Hematopoietic multipotent progenitor cell treated with erythropoietin and hydrocortisone succinate and interleukin-3 and kit ligand, for 4 days (in vitro differentiated cells): ENCODE measurements at regions not wholly inside any gene's neighbourhood (a gene's known extent, or its start where the extent isn't known, plus 50 kb on each side); places are given as distances from the start of the nearest gene placed in this dataset.
"Not testable (repeated sequence)": the region's sequence is repeated elsewhere in the genome, so short reads cannot be mapped to it uniquely, and the experiment has no call there.

Source experiments
- DNase-seq: peaks from one replicate; pipeline ENCODE4 v3.0.0-alpha.2; 2015

GRCh38 chr7:9082203-9082602, 648.8 kb downstream of the NXPH1 start:
- no peak for DNase-seq

GRCh38 chr7:9083837-9084236, 650.4 kb downstream of the NXPH1 start:
- DNase-seq, result no peak

- DNase-seq, result no peak
These were observed 657.9 kb downstream of the NXPH1 start for GRCh38 chr7:9091282-9091681.

GRCh38 chr7:9097565-9098060, 664.2 kb downstream of the NXPH1 start:
- no peak for DNase-seq

- DNase-seq, result no peak
These were observed 666.9 kb downstream of the NXPH1 start for GRCh38 chr7:9100289-9100688.

GRCh38 chr7:9102846-9103245, 669.4 kb downstream of the NXPH1 start:
- DNase-seq, result no peak

GRCh38 chr7:9106747-9107146, 673.3 kb downstream of the NXPH1 start:
- no peak for DNase-seq

- DNase-seq, result no peak
These were observed 686.9 kb downstream of the NXPH1 start for GRCh38 chr7:9120331-9120730.

GRCh38 chr7:9124320-9124719, 690.9 kb downstream of the NXPH1 start:
- no peak for DNase-seq

GRCh38 chr7:9125246-9125645, 691.8 kb downstream of the NXPH1 start:
- no peak for DNase-seq

- DNase-seq, result no peak
These were observed 694.5 kb downstream of the NXPH1 start for GRCh38 chr7:9127901-9128300.

- DNase-seq, result no peak
These were observed 715.3 kb downstream of the NXPH1 start for GRCh38 chr7:9148687-9149086.

GRCh38 chr7:9149499-9150082, 716.2 kb downstream of the NXPH1 start:
- DNase-seq, result no peak

- not testable (repeated sequence) for DNase-seq
These were observed 730.3 kb downstream of the NXPH1 start for GRCh38 chr7:9163691-9164090.

- no peak for DNase-seq
These were observed 742.5 kb downstream of the NXPH1 start for GRCh38 chr7:9175871-9176270.

- no peak for DNase-seq
These were observed 747.9 kb downstream of the NXPH1 start for GRCh38 chr7:9181356-9181755.

- DNase-seq, result no peak
These were observed 753.3 kb downstream of the NXPH1 start for GRCh38 chr7:9186730-9187129.

- DNase-seq, result no peak
These were observed 756.3 kb downstream of the NXPH1 start for GRCh38 chr7:9189703-9190102.

- no peak for DNase-seq
These were observed 759.6 kb downstream of the NXPH1 start for GRCh38 chr7:9192969-9193368.

GRCh38 chr7:9200626-9201025, 767.2 kb downstream of the NXPH1 start:
- no peak for DNase-seq

- DNase-seq, result no peak
These were observed 768.5 kb downstream of the NXPH1 start for GRCh38 chr7:9201928-9202327.

- DNase-seq, result no peak
These were observed 771.2 kb downstream of the NXPH1 start for GRCh38 chr7:9204571-9204970.

GRCh38 chr7:9210114-9210513, 776.7 kb downstream of the NXPH1 start:
- DNase-seq, result no peak

GRCh38 chr7:9217204-9217603, 783.8 kb downstream of the NXPH1 start:
- no peak for DNase-seq

GRCh38 chr7:9226500-9226899, 793.1 kb downstream of the NXPH1 start:
- no peak for DNase-seq
